Keratinocyte (primary cell): ENCODE measurements at regions not wholly inside any gene's neighbourhood (a gene's known extent, or its start where the extent isn't known, plus 50 kb on each side); places are given as distances from the start of the nearest gene placed in this dataset.

Experiments
- CTCF ChIP-seq, 3 experiments: IDR thresholded peaks in 1 of 3; conservative IDR thresholded peaks in 1 of 3; optimal IDR thresholded peaks in 1 of 3; 2 replicates in 2 of 3; 3 replicates in 1 of 3; pipeline versions ENCODE3 to v1.5.1; 2011; ENCODE audit warnings: low read length in 3 of 3, mild to moderate bottlenecking in 3 of 3, moderate library complexity in 2 of 3, control low read depth in 1 of 3, inconsistent platforms in 1 of 3; ENCODE audit not compliant: insufficient read depth in 2 of 3; ENCODE audit errors: extremely low read depth in 1 of 3
- EZH2 ChIP-seq: IDR thresholded peaks from one replicate; pipeline ENCODE4 v1.6.1; 2012; ENCODE audit warnings: inconsistent platforms, mild to moderate bottlenecking, low read length, moderate library complexity

GRCh38 chr19:30092721-30093569, 150.9 kb downstream of the URI1 start:
- no peak for TF ChIP-seq CTCF (optimal IDR thresholded peaks at IDR 0.05 in 1 of 3, IDR thresholded peaks at IDR 0.05 in 1 of 3, conservative IDR thresholded peaks at IDR 0.05 in 1 of 3; ENCODE audit: extremely low read depth in 1 of 3, insufficient read depth in 2 of 3, low read length in 3 of 3)
- no peak for TF ChIP-seq EZH2
